Stomach (tissue), 8 donors: ENCODE measurements at regions not wholly inside any gene's neighbourhood (a gene's known extent, or its start where the extent isn't known, plus 50 kb on each side); places are given as distances from the start of the nearest gene placed in this dataset.

Experiments
- DNase-seq, 2 donors: peaks; one replicate each; pipeline versions ENCODE4 v3.0.0 to v3.0.0-alpha.2; 2013 to 2019
- H3K27ac ChIP-seq, 5 donors: fragments of 200-600 bp in 4 of 5; sonication (generic) in 4 of 5; one replicate each; pipeline ENCODE4 v1.5.1; 2013 to 2019; ENCODE audit warnings: mild to moderate bottlenecking in 1 of 5, moderate library complexity in 1 of 5
- H3K27me3 ChIP-seq, 3 donors: fragments of 200-600 bp; sonication (generic); one replicate each; pipeline ENCODE4 v1.5.1; 2017 to 2019; ENCODE audit warnings: mixed run types in 1 of 3
- H3K36me3 ChIP-seq, 4 donors: fragments of 200-600 bp; sonication (generic); 1 replicate in 3 of 4; 2 replicates in 1 of 4; pipeline ENCODE4 v1.5.1; 2016 to 2019
- H3K4me1 ChIP-seq, 4 donors: fragments of 200-600 bp; sonication (generic); one replicate each; pipeline ENCODE4 v1.5.1; 2016 to 2019
- H3K4me3 ChIP-seq, 4 donors: fragments of 200-600 bp; sonication (generic) in 3 of 4; one replicate each; pipeline ENCODE4 v1.5.1; 2016 to 2019; ENCODE audit warnings: mild to moderate bottlenecking in 1 of 4
- H3K9me3 ChIP-seq, 4 donors: fragments of 200-600 bp; sonication (generic); one replicate each; pipeline ENCODE4 v1.5.1; 2016 to 2019
- EP300 ChIP-seq: sonication (generic); formaldehyde crosslinking; IDR thresholded peaks from one replicate; pipeline ENCODE4 v1.6.1; 2017; ENCODE audit warnings: antibody characterized with exemption
- POLR2A ChIP-seq, 4 donors: fragments of 450-650 bp; IDR thresholded peaks; one replicate each; pipeline ENCODE4 v1.6.1; 2016; ENCODE audit warnings: antibody characterized with exemption in 4 of 4, control low read depth in 2 of 4, mild to moderate bottlenecking in 1 of 4, moderate library complexity in 1 of 4
- POLR2AphosphoS5 ChIP-seq, 3 donors: sonication (generic); formaldehyde crosslinking; IDR thresholded peaks; one replicate each; pipeline ENCODE4 v1.6.1; 2016; ENCODE audit warnings: antibody characterized with exemption in 3 of 3
- WGBS, 5 donors: extraction: QIAGEN DNeasy Blood & Tissue Kit in 3 of 5; methylation state at CpG; one replicate each; pipeline versions ENCODE4 v1.1.5 to v1.1.7; 2013 to 2018; 5-methylcytosine and 5-hydroxymethylcytosine counted together
- intact Hi-C: fragments of 100-400 bp; cut with DNase I; formaldehyde crosslinking; loops from one replicate; pipeline ENCODE4 v1.15.1; 2023; ENCODE audit warnings: low total_unique reads
- TF ChIP-seq, protein P1 (sequence below), 7 experiments: fragments of 450-650 bp in 4 of 7; fragments of 200-600 bp in 3 of 7; sonication (generic) in 3 of 7; IDR thresholded peaks; one replicate each; pipeline ENCODE4 v1.5.1; 2016 to 2019; ENCODE audit warnings: antibody characterized with exemption in 7 of 7, control low read depth in 2 of 7, mild to moderate bottlenecking in 1 of 7
- donor health status: healthy with polysubstance abuse.
- donor health status: Bipolar disorder and iron deficiency.
- donor health status: healthy.

GRCh38 chr5:61748121-61748520 lies 416.1 kb downstream of the ZSWIM6 start:
- 93 to 97% (median 94%) methylated on average over 7 of the region's 7 CpGs for WGBS, 5 donors
- intact Hi-C loops: no loop called here
- TF ChIP-seq POLR2AphosphoS5 (IDR thresholded peaks at IDR 0.05) (no peak), POLR2A (IDR thresholded peaks at IDR 0.05) (no peak), EP300 (no peak)
- TF ChIP-seq, protein P1, sequence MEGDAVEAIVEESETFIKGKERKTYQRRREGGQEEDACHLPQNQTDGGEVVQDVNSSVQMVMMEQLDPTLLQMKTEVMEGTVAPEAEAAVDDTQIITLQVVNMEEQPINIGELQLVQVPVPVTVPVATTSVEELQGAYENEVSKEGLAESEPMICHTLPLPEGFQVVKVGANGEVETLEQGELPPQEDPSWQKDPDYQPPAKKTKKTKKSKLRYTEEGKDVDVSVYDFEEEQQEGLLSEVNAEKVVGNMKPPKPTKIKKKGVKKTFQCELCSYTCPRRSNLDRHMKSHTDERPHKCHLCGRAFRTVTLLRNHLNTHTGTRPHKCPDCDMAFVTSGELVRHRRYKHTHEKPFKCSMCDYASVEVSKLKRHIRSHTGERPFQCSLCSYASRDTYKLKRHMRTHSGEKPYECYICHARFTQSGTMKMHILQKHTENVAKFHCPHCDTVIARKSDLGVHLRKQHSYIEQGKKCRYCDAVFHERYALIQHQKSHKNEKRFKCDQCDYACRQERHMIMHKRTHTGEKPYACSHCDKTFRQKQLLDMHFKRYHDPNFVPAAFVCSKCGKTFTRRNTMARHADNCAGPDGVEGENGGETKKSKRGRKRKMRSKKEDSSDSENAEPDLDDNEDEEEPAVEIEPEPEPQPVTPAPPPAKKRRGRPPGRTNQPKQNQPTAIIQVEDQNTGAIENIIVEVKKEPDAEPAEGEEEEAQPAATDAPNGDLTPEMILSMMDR (IDR thresholded peaks at IDR 0.05): no peak
- Histone ChIP-seq H3K36me3 (no peaks in the 10 kb centered on the region), H3K27ac (no peak overlapping the region), H3K4me1 (no peaks in the 10 kb centered on the region), H3K9me3 (no peaks in the 10 kb centered on the region), H3K4me3 (no peak overlapping the region), H3K27me3 (no peaks in the 10 kb centered on the region)
- no peak for DNase-seq

DNA sequence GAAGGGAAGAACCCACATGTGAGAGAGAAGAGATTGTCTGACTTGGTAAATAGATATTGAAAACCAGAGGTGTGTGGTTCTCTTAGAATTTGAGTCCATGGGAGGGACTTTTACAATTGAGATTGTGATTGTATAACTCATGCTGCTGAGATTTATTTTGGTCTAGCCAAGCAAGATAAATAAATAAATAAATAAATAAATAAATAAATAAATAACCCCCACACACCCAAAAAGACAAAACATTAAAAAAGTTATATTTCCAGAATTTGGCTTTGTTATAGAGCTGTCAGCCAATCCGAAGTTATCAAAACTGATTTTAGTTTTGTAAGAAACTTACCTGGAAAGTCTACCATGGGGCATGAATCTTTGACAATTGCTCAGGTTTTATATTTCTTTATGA lies 416.6 kb downstream of the ZSWIM6 start:
- Histone ChIP-seq H3K27me3 (no peaks in the 10 kb centered on the region), H3K4me1 (no peaks in the 10 kb centered on the region), H3K9me3 (no peaks in the 10 kb centered on the region), H3K36me3 (no peaks in the 10 kb centered on the region), H3K4me3 (no peak overlapping the region), H3K27ac (no peak overlapping the region)
- no peak for TF ChIP-seq POLR2AphosphoS5 (IDR thresholded peaks at IDR 0.05)
- TF ChIP-seq, protein P1 (IDR thresholded peaks at IDR 0.05): no peak
- no peak for TF ChIP-seq POLR2A (IDR thresholded peaks at IDR 0.05)
- no peak for TF ChIP-seq EP300
- 73 to 96% (median 86%) methylated on average over 1 of the region's 1 CpG for WGBS, 5 donors
- DNase-seq: no peak
- intact Hi-C loops: no loop called here

- no peaks in the 10 kb centered on the region for H3K4me1 ChIP-seq
- H3K36me3 ChIP-seq: no peaks in the 10 kb centered on the region
- H3K4me3 ChIP-seq: no peak overlapping the region
- no peaks in the 10 kb centered on the region for H3K27me3 ChIP-seq
- no peaks in the 10 kb centered on the region for H3K9me3 ChIP-seq
- intact Hi-C loops: no loop called here
- TF ChIP-seq, protein P1 (IDR thresholded peaks at IDR 0.05): no peak
- TF ChIP-seq POLR2AphosphoS5 (IDR thresholded peaks at IDR 0.05) (no peak), POLR2A (IDR thresholded peaks at IDR 0.05) (no peak), EP300 (no peak)
- DNase-seq: no peak
- no peak overlapping the region for H3K27ac ChIP-seq
Observed at GRCh38 chr5:61752588-61752987, 420.5 kb downstream of the ZSWIM6 start.

- intact Hi-C loops: no loop called here
- no peak for DNase-seq
- Histone ChIP-seq H3K27ac (no peak overlapping the region), H3K36me3 (no peaks in the 10 kb centered on the region), H3K4me1 (no peaks in the 10 kb centered on the region), H3K9me3 (no peaks in the 10 kb centered on the region), H3K4me3 (no peak overlapping the region), H3K27me3 (no peaks in the 10 kb centered on the region)
- no peak for TF ChIP-seq EP300
- no peak for TF ChIP-seq POLR2A (IDR thresholded peaks at IDR 0.05)
- WGBS, 5 donors: 52 to 82% (median 73%) methylated on average over 1 of the region's 1 CpG
Observed at GRCh38 chr5:61754792-61755191, 422.7 kb downstream of the ZSWIM6 start.

GRCh38 chr5:61755726-61756222 lies 423.7 kb downstream of the ZSWIM6 start:
- intact Hi-C loops: no loop called here
- DNase-seq: no peak
- Histone ChIP-seq H3K9me3 (no peaks in the 10 kb centered on the region), H3K27me3 (no peaks in the 10 kb centered on the region), H3K4me1 (no peaks in the 10 kb centered on the region), H3K4me3 (no peak overlapping the region), H3K27ac (no peak overlapping the region), H3K36me3 (no peaks in the 10 kb centered on the region)
- WGBS, 5 donors: 80 to 94% (median 87%) methylated on average over 4 of the region's 4 CpGs
- TF ChIP-seq EP300: no peak
- TF ChIP-seq POLR2A (IDR thresholded peaks at IDR 0.05): no peak
- TF ChIP-seq POLR2AphosphoS5 (IDR thresholded peaks at IDR 0.05): no peak
- TF ChIP-seq, protein P1 (IDR thresholded peaks at IDR 0.05): no peak
